ENCODE measurements at regions not wholly inside any gene's neighbourhood (a gene's known extent, or its start where the extent isn't known, plus 50 kb on each side); places are given as distances from the start of the nearest gene placed in this dataset.

DNA sequence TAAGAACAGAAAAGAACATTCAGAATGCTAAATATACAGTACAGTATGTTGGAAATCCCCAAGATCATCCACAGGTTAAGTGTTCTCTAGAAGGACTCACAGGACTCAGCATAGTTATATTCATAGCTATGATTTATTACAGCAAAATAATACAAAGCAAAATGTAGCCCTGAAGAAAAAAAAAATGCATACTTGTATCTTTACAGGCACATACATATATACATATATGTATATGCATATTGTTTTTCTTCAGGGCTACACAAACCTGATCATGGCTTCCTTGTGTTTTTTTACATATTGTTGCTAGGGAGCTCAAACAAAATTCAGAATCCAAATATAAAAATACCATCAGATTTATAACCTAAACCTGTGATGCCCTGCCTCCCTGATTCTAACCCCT lies 78.5 kb downstream of the TUBA3C start:
- no peak for TF ChIP-seq CTCF (IDR thresholded peaks at IDR 0.05)
- TF ChIP-seq POLR2A (IDR thresholded peaks at IDR 0.05) = no peak
- no peak for TF ChIP-seq POLR2AphosphoS5 (IDR thresholded peaks at IDR 0.05; ENCODE audit: insufficient read depth in 1 of 2, low read depth in 1 of 2)
